Upper lobe of right lung (tissue), 1 donor: ENCODE measurements at regions not wholly inside any gene's neighbourhood (a gene's known extent, or its start where the extent isn't known, plus 50 kb on each side); places are given as distances from the start of the nearest gene placed in this dataset.

Experiments
- ATAC-seq: fragments of 200-7000 bp; cut with Tn5 transposase; one replicate; pipeline ENCODE4 v1.9.1; 2020; ENCODE audit warnings: mild to moderate bottlenecking, moderate library complexity
- DNase-seq: peaks from one replicate; pipeline ENCODE4 v3.0.0-alpha.2; 2020
- H3K27ac ChIP-seq: fragments of 200-600 bp; one replicate; pipeline ENCODE4 v1.8.0; 2022
- H3K27me3 ChIP-seq: fragments of 200-600 bp; one replicate; pipeline ENCODE4 v1.8.0; 2022; ENCODE audit warnings: mild to moderate bottlenecking
- H3K36me3 ChIP-seq: fragments of 200-600 bp; one replicate; pipeline ENCODE4 v1.8.0; 2022
- H3K4me1 ChIP-seq: fragments of 200-600 bp; one replicate; pipeline ENCODE4 v1.8.0; 2022
- H3K4me3 ChIP-seq: fragments of 200-600 bp; one replicate; pipeline ENCODE4 v1.8.0; 2022; ENCODE audit warnings: mild to moderate bottlenecking
- H3K9me3 ChIP-seq: fragments of 200-600 bp; one replicate; pipeline ENCODE4 v1.8.0; 2022
- CTCF ChIP-seq: fragments of 200-600 bp; IDR thresholded peaks from one replicate; pipeline ENCODE4 v1.8.0; 2022; ENCODE audit warnings: antibody characterized with exemption
- intact Hi-C: fragments of 100-400 bp; cut with DNase I; formaldehyde crosslinking; loops from one replicate; pipeline ENCODE4 v1.11.0; 2022
- donor health status: DM: no; HTN: yes; CAD: no; lungs with severe emphysema.

GRCh38 chr15:69897061-69897460, 200.7 kb downstream of the TLE3 start:
- TF ChIP-seq CTCF, result no peak
- no peaks in the 10 kb centered on the region for H3K36me3 ChIP-seq
- DNase-seq, result no peak
- peaks cover 7% of the 10 kb centered on the region for H3K27me3 ChIP-seq
- no peak overlapping the region for H3K27ac ChIP-seq
- no peak for ATAC-seq
- H3K4me3 ChIP-seq, result no peak overlapping the region
- intact Hi-C loops, result no loop called here
- H3K4me1 ChIP-seq, result peaks cover 4% of the 10 kb centered on the region
- H3K9me3 ChIP-seq, result no peaks in the 10 kb centered on the region

GRCh38 chr15:69897471-69898237, 200.1 kb downstream of the TLE3 start:
- H3K36me3 ChIP-seq, result no peaks in the 10 kb centered on the region
- no peaks in the 10 kb centered on the region for H3K9me3 ChIP-seq
- no peak for DNase-seq
- H3K27me3 ChIP-seq, result peaks cover 7% of the 10 kb centered on the region
- H3K4me3 ChIP-seq, result no peak overlapping the region
- TF ChIP-seq CTCF, result no peak
- H3K27ac ChIP-seq, result no peak overlapping the region
- peaks cover 4% of the 10 kb centered on the region for H3K4me1 ChIP-seq
- no peak for ATAC-seq
- intact Hi-C loops, result no loop called here

- ATAC-seq, result no peak
- no peak for DNase-seq
- peaks cover 7% of the 10 kb centered on the region for H3K27me3 ChIP-seq
- H3K4me3 ChIP-seq, result no peak overlapping the region
- TF ChIP-seq CTCF, result no peak
- H3K27ac ChIP-seq, result no peak overlapping the region
- intact Hi-C loops, result no loop called here
- H3K36me3 ChIP-seq, result no peaks in the 10 kb centered on the region
- H3K4me1 ChIP-seq, result peaks cover 4% of the 10 kb centered on the region
- H3K9me3 ChIP-seq, result no peaks in the 10 kb centered on the region
Observed at GRCh38 chr15:69898243-69898642, 199.5 kb downstream of the TLE3 start.

- Histone ChIP-seq H3K4me3 (no peak overlapping the region), H3K36me3 (no peaks in the 10 kb centered on the region), H3K27me3 (no peaks in the 10 kb centered on the region), H3K4me1 (no peaks in the 10 kb centered on the region), H3K9me3 (no peaks in the 10 kb centered on the region), H3K27ac (no peak overlapping the region)
- intact Hi-C loops, result no loop called here
- ATAC-seq (no peak), DNase-seq (no peak)
- no peak for TF ChIP-seq CTCF
Observed at GRCh38 chr15:69902414-69903062, 195.2 kb downstream of the TLE3 start.

GRCh38 chr15:69903470-69904469, 193.9 kb downstream of the TLE3 start:
- Histone ChIP-seq H3K27me3 (no peaks in the 10 kb centered on the region), H3K9me3 (no peaks in the 10 kb centered on the region), H3K4me1 (no peaks in the 10 kb centered on the region), H3K36me3 (no peaks in the 10 kb centered on the region), H3K27ac (no peak overlapping the region), H3K4me3 (no peak overlapping the region)
- intact Hi-C loops, result no loop called here
- no peak for TF ChIP-seq CTCF
- DNase-seq (no peak), ATAC-seq (no peak)
